ENCODE measurements at regions not wholly inside any gene's neighbourhood (a gene's known extent, or its start where the extent isn't known, plus 50 kb on each side); places are given as distances from the start of the nearest gene placed in this dataset.

DNA sequence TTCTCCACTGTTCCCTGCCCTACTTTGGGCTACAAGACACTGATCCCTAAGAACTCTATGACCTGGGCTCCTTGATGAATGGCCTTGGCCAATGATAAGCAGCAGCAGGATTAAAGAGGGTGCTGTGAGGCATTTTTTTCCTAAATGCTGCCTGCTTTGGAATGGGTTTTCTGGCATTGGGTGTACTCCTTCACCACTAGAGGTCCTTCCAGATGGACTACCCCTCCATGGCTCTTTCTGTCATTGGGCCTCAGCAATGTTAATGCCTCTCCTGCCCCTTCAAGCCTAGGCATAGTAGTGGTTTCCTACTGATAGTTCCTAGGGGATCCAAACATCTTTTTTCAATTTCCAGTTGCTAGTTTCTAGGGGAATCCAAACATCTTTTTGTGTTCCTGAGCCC lies 319.3 kb upstream of the RPS23 start:
- H3K27ac Mint-ChIP-seq: no peak overlapping the region
- H3K4me1 Mint-ChIP-seq: peaks cover 4% of the 10 kb centered on the region
- H3K9me3 Mint-ChIP-seq: no peaks in the 10 kb centered on the region
- no peaks in the 10 kb centered on the region for H3K27me3 Mint-ChIP-seq (ENCODE audit: low read depth)
- H3K36me3 Mint-ChIP-seq (ENCODE audit: low read depth): no peaks in the 10 kb centered on the region
- TF ChIP-seq, protein P1, sequence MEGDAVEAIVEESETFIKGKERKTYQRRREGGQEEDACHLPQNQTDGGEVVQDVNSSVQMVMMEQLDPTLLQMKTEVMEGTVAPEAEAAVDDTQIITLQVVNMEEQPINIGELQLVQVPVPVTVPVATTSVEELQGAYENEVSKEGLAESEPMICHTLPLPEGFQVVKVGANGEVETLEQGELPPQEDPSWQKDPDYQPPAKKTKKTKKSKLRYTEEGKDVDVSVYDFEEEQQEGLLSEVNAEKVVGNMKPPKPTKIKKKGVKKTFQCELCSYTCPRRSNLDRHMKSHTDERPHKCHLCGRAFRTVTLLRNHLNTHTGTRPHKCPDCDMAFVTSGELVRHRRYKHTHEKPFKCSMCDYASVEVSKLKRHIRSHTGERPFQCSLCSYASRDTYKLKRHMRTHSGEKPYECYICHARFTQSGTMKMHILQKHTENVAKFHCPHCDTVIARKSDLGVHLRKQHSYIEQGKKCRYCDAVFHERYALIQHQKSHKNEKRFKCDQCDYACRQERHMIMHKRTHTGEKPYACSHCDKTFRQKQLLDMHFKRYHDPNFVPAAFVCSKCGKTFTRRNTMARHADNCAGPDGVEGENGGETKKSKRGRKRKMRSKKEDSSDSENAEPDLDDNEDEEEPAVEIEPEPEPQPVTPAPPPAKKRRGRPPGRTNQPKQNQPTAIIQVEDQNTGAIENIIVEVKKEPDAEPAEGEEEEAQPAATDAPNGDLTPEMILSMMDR (IDR thresholded peaks at IDR 0.05; ENCODE audit: unreplicated experiment in 3 of 3): no peak
- H3K4me3 Mint-ChIP-seq: no peak overlapping the region

DNA sequence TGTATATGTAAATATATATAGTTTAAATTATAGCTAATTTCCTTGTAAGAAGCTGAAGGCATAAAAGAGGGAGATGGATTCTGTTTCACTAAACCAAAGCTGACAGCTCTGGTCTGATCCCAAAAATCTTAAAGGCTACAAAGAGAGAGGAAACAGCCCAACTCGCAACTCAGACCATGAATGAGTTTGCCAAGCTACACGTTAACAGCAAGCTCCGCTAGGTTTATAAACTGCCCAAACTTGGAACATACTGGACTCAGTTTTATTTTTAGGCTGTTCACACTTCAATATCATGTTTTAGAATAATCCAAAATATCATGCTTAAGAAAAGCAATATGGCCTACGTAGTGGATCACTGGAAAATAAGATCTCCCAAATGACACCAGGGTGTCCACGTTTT lies 318.3 kb upstream of the RPS23 start:
- Mint-ChIP-seq H3K9me3 (peaks cover 7% of the 10 kb centered on the region), H3K27me3 (ENCODE audit: low read depth) (no peaks in the 10 kb centered on the region), H3K27ac (no peak overlapping the region), H3K36me3 (ENCODE audit: low read depth) (peaks cover 3% of the 10 kb centered on the region), H3K4me3 (no peak overlapping the region), H3K4me1 (no peaks in the 10 kb centered on the region)
- TF ChIP-seq, protein P1 (IDR thresholded peaks at IDR 0.05; ENCODE audit: unreplicated experiment in 3 of 3): no peak

DNA sequence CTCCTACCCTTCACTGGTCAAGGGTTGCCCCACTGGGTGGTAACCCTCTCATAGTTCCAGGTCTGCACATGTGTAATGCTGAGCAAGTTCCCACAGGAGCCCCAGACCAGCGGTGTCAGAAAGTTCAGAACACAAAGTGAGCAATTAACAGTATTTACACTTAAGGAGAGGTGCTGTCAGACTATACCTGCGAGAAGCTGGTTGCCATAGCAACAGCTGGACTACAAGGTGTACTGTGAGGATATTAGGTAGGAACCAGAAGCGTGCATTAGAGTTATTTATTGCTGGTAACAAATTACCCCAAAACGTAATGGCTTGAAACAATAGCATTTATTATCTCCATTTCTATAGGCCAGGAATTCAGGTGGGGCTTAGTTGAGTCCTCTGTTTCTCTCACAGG lies 317.0 kb upstream of the RPS23 start:
- Mint-ChIP-seq H3K27me3 (ENCODE audit: low read depth) (no peaks in the 10 kb centered on the region), H3K36me3 (ENCODE audit: low read depth) (peaks cover 11% of the 10 kb centered on the region), H3K27ac (peak overlapping the region in 2 of 3 experiments; percentile 66 to 70), H3K4me3 (no peak overlapping the region), H3K9me3 (peaks cover 20% of the 10 kb centered on the region), H3K4me1 (no peaks in the 10 kb centered on the region)
- TF ChIP-seq, protein P1 (IDR thresholded peaks at IDR 0.05; ENCODE audit: unreplicated experiment in 3 of 3): no peak

DNA sequence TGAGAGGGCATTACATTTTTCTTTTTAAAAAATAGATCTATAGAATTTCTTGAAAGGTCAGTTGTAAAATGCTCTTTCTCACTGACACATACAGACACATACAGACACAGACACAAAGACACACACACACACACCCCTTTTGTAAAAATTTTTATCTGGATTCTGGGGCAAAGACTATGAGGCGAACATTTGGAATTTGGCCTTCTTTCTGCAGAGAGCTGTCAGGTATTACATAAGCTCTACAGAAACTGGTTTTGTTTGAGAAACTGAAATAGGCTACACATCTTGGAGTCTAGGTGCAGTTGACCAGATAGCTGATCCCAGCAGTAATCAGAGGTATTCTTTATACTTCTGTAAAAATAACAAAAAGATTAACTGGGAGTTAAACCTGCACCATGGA lies 315.9 kb upstream of the RPS23 start:
- Mint-ChIP-seq H3K4me1 (no peaks in the 10 kb centered on the region), H3K4me3 (no peak overlapping the region), H3K27ac (peak overlapping the region; percentile 1 to 70 (median 20)), H3K27me3 (ENCODE audit: low read depth) (no peaks in the 10 kb centered on the region), H3K9me3 (peaks cover 24% of the 10 kb centered on the region), H3K36me3 (ENCODE audit: low read depth) (peaks cover 13% of the 10 kb centered on the region)
- TF ChIP-seq, protein P1 (IDR thresholded peaks at IDR 0.05; ENCODE audit: unreplicated experiment in 3 of 3): no peak

DNA sequence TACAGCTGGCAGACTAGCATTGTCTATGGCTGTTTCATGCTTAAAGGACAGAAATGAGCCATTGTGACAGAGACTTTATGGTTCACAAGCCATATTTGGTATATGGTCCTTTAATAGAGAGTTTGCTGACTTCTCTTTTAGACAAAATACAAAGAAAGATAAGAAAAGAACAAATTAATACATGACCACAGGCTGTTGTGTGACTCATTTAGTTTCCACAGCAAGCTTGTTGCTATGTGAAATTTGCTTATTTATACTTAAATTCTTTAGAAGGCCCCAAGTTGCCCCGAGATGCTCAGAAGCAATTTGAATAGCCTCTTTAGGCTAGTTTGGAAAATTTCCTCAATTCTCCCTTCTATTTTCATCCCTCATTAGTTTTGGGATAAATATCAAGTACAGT lies 315.3 kb upstream of the RPS23 start:
- H3K27ac Mint-ChIP-seq: peak overlapping the region; percentile 1 to 70 (median 28)
- H3K4me3 Mint-ChIP-seq: no peak overlapping the region
- TF ChIP-seq, protein P1 (IDR thresholded peaks at IDR 0.05; ENCODE audit: unreplicated experiment in 3 of 3): no peak
- peaks cover 27% of the 10 kb centered on the region for H3K9me3 Mint-ChIP-seq
- H3K36me3 Mint-ChIP-seq (ENCODE audit: low read depth): peaks cover 13% of the 10 kb centered on the region
- no peaks in the 10 kb centered on the region for H3K4me1 Mint-ChIP-seq
- H3K27me3 Mint-ChIP-seq (ENCODE audit: low read depth): no peaks in the 10 kb centered on the region

DNA sequence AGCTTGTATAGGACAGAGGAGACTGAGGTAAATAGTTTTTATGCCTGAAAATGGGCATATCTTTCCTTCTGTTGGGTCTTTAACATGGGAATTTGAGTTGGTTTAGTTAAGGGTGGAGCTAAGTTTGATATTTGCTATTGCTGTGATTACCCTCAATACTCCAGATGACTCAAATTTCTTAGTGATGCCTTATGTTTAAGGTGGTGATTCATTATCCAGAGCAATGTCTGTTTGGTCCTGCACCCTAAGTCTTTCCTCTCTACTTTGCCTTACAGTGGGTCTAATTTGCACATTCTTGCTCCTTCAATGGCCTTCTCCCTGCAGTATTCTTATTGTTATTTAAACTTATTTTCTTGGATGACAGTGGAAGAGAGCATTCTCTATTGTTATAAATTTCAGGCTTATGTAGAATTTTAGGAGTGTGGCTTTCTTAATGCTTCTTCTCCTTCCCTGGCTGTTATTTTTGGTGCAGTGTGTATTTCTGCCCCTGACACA lies 312.9 kb upstream of the RPS23 start:
- Mint-ChIP-seq H3K27ac (peak overlapping the region in 1 of 3 experiments; percentile 18), H3K36me3 (ENCODE audit: low read depth) (peaks cover 16% of the 10 kb centered on the region), H3K4me3 (no peak overlapping the region), H3K9me3 (peaks cover 32% of the 10 kb centered on the region), H3K4me1 (peaks cover 14% of the 10 kb centered on the region), H3K27me3 (ENCODE audit: low read depth) (no peaks in the 10 kb centered on the region)
- TF ChIP-seq, protein P1 (IDR thresholded peaks at IDR 0.05; ENCODE audit: unreplicated experiment in 3 of 3): no peak

All from nephron (organoid).